HCT116 (cell line): ENCODE measurements at regions not wholly inside any gene's neighbourhood (a gene's known extent, or its start where the extent isn't known, plus 50 kb on each side); places are given as distances from the start of the nearest gene placed in this dataset.

Experiments
- ATAC-seq: fragments of 200-7000 bp; cut with Tn5 transposase; 2 replicates; pipeline ENCODE4 v1.9.1; 2020; ENCODE audit warnings: mild to moderate bottlenecking, moderate library complexity
- BruUV-seq: library from RNA; stranded (reverse); fragments of 400-500 nt; replicated peaks from 2 replicates; lab custom pipeline; 2021; lab: Mats Ljungman, UMichigan
- CTCF ChIA-PET: fragments of 300-600 bp; sonication (Branson Sonifier 250); formaldehyde crosslinking; loops from one replicate; lab custom pipeline; 2021; ENCODE audit warnings: antibody characterized with exemption; lab: Charles Lee
- POLR2A ChIA-PET: fragments of 300-600, 350-600 bp; sonication (Branson Sonifier 250); formaldehyde crosslinking; loops from one replicate; lab custom pipeline; 2021; ENCODE audit warnings: antibody characterized with exemption; lab: Charles Lee
- RAD21 ChIA-PET, 2 experiments: fragments of 300-600 bp; sonication (Branson Sonifier 250); formaldehyde crosslinking; loops; one replicate each; lab custom pipeline; 2023; ENCODE audit warnings: low total read pairs in 2 of 2; ENCODE audit not compliant: uncharacterized antibody in 2 of 2, unreplicated experiment in 2 of 2, low non-redundant PET in 1 of 2; lab: Charles Lee
- DNase-seq: peaks from one replicate; pipeline ENCODE4 v3.0.0-alpha.2; 2010; ENCODE audit warnings: low read depth, low spot score
- H2AFZ ChIP-seq: fragments of 200-600 bp; shearing (Covaris generic), sonication (generic); 2 replicates; pipeline ENCODE4 v1.6.1; 2017; ENCODE audit warnings: low read depth, mixed run types, mixed read lengths, antibody characterized with exemption, low read length; ENCODE audit not compliant: poor library complexity, severe bottlenecking
- H3K27ac ChIP-seq: 2 replicates; pipeline ENCODE4 v1.5.1; 2012; ENCODE audit warnings: low read depth, low read length
- H3K27me3 ChIP-seq: fragments of 200-600 bp; sonication (generic); 2 replicates; pipeline ENCODE4 v1.6.1; 2016; ENCODE audit warnings: mixed run types, low read length, mixed read lengths; ENCODE audit not compliant: insufficient read depth
- H3K36me3 ChIP-seq, 2 experiments: fragments of 200-500 bp in 1 of 2; fragments of 200-600 bp in 1 of 2; sonication (Bioruptor generic) in 1 of 2; sonication (generic) in 1 of 2; 2 replicates each; pipeline versions ENCODE4 v1.5.1 to v1.6.1; 2014 to 2016; ENCODE audit warnings: low read length in 2 of 2, inconsistent platforms in 1 of 2, mixed read lengths in 1 of 2, mixed run types in 1 of 2; ENCODE audit not compliant: insufficient read depth in 2 of 2, control insufficient read depth in 1 of 2
- H3K4me1 ChIP-seq, 2 experiments: fragments of 200-600 bp in 1 of 2; sonication (generic) in 1 of 2; 2 replicates each; pipeline versions ENCODE4 v1.5.1 to v1.6.1; 2012 to 2017; ENCODE audit warnings: low read length in 2 of 2, inconsistent platforms in 1 of 2, mild to moderate bottlenecking in 1 of 2, mixed read lengths in 1 of 2, mixed run types in 1 of 2, moderate library complexity in 1 of 2; ENCODE audit not compliant: insufficient read depth in 2 of 2, control insufficient read depth in 1 of 2
- H3K4me2 ChIP-seq: fragments of 200-600 bp; sonication (generic); 2 replicates; pipeline ENCODE4 v1.6.1; 2017; ENCODE audit warnings: mixed run types, low read length, mixed read lengths
- H3K4me3 ChIP-seq, 2 experiments: fragments of 200-600 bp in 1 of 2; sonication (generic) in 1 of 2; replicated peaks in 1 of 2; 2 replicates each; pipeline ENCODE4 v1.5.1; 2011 to 2016; ENCODE audit warnings: low read length in 2 of 2, control low read depth in 1 of 2, low read depth in 1 of 2, mild to moderate bottlenecking in 1 of 2, mixed read lengths in 1 of 2, mixed run types in 1 of 2
- H3K79me2 ChIP-seq: fragments of 200-600 bp; sonication (generic); 2 replicates; pipeline ENCODE4 v1.6.1; 2017; ENCODE audit warnings: mild to moderate bottlenecking, mixed run types, low read length, moderate library complexity, mixed read lengths; ENCODE audit not compliant: insufficient read depth
- H3K9ac ChIP-seq: fragments of 200-600 bp; sonication (generic); 2 replicates; pipeline ENCODE4 v1.6.1; 2016; ENCODE audit warnings: low read length, mixed read lengths
- H3K9me2 ChIP-seq: fragments of 200-600 bp; sonication (generic), shearing (Covaris generic); 2 replicates; pipeline ENCODE4 v1.6.1; 2017; ENCODE audit warnings: mixed run types, mild to moderate bottlenecking, moderate library complexity; ENCODE audit not compliant: insufficient read depth
- H3K9me3 ChIP-seq, 2 experiments: fragments of 200-500 bp in 1 of 2; fragments of 200-600 bp in 1 of 2; sonication (Bioruptor generic) in 1 of 2; sonication (generic) in 1 of 2; 2 replicates each; pipeline ENCODE4 v1.6.1; 2014 to 2017; ENCODE audit warnings: low read length in 2 of 2, mixed read lengths in 2 of 2, inconsistent platforms in 1 of 2, low read depth in 1 of 2, mild to moderate bottlenecking in 1 of 2, mixed run types in 1 of 2, moderate library complexity in 1 of 2; ENCODE audit not compliant: control insufficient read depth in 1 of 2, insufficient read depth in 1 of 2
- H4K20me1 ChIP-seq: fragments of 200-600 bp; sonication (generic), shearing (Covaris generic); 2 replicates; pipeline ENCODE4 v1.6.1; 2017; ENCODE audit warnings: mixed run types, mild to moderate bottlenecking, moderate library complexity; ENCODE audit not compliant: insufficient read depth
- CBX3 ChIP-seq: IDR thresholded peaks from 2 replicates; pipeline ENCODE4 v1.6.1; 2012; ENCODE audit warnings: low read depth
- CEBPB ChIP-seq: IDR thresholded peaks from 2 replicates; pipeline ENCODE4 v1.6.1; 2012; ENCODE audit warnings: low read depth
- EGR1 ChIP-seq: IDR thresholded peaks from 2 replicates; pipeline ENCODE4 v1.6.1; 2012; ENCODE audit warnings: low read depth
- FOSL1 ChIP-seq: IDR thresholded peaks from 2 replicates; pipeline ENCODE4 v1.6.1; 2012; ENCODE audit warnings: low read depth
- JUND ChIP-seq: IDR thresholded peaks from 2 replicates; pipeline ENCODE4 v1.6.1; 2012
- RAD21 ChIP-seq: IDR thresholded peaks from 2 replicates; pipeline ENCODE4 v1.6.1; 2012; ENCODE audit warnings: low read depth, mild to moderate bottlenecking
- SP1 ChIP-seq: IDR thresholded peaks from 2 replicates; pipeline ENCODE4 v1.6.1; 2012; ENCODE audit warnings: low read depth
- YY1 ChIP-seq: IDR thresholded peaks from 2 replicates; pipeline ENCODE4 v1.6.1; 2011; ENCODE audit warnings: low read length, low read depth, moderate library complexity, mild to moderate bottlenecking; ENCODE audit not compliant: insufficient replicate concordance; ENCODE audit errors: extremely low read depth
- ZFX ChIP-seq: fragments of 450-650 bp; IDR thresholded peaks from 2 replicates; pipeline ENCODE4 v1.6.1; 2017
- ZNF274 ChIP-seq: fragments of 200-500 bp; sonication (Bioruptor generic); IDR thresholded peaks from 2 replicates; pipeline ENCODE4 v1.6.1; 2014; ENCODE audit warnings: mild to moderate bottlenecking, low read depth, low read length, inconsistent platforms
- intact Hi-C: fragments of 100-400 bp; cut with micrococcal nuclease; formaldehyde crosslinking; loops from 2 replicates; pipeline ENCODE4 v1.10.0; 2022
- TF ChIP-seq, protein P1 (sequence below): IDR thresholded peaks from 2 replicates; pipeline ENCODE4 v1.6.1; 2011; ENCODE audit warnings: mild to moderate bottlenecking, low read length, moderate library complexity; ENCODE audit not compliant: insufficient replicate concordance; ENCODE audit errors: extremely low read depth
- TF ChIP-seq, protein P2 (sequence below): IDR thresholded peaks from 2 replicates; pipeline ENCODE4 v1.6.1; 2012
- TF ChIP-seq, protein P3 (sequence below), 3 experiments: fragments of 200-600 bp in 1 of 3; sonication (generic) in 1 of 3; IDR thresholded peaks in 2 of 3; conservative IDR thresholded peaks in 1 of 3; 2 replicates each; pipeline ENCODE4 v1.5.1; 2012 to 2017; ENCODE audit warnings: low read depth in 2 of 3, low read length in 2 of 3, antibody characterized with exemption in 1 of 3, borderline replicate concordance in 1 of 3, control low read depth in 1 of 3, mild to moderate bottlenecking in 1 of 3, mixed read lengths in 1 of 3, mixed run types in 1 of 3, moderate library complexity in 1 of 3; ENCODE audit not compliant: insufficient read depth in 1 of 3

DNA sequence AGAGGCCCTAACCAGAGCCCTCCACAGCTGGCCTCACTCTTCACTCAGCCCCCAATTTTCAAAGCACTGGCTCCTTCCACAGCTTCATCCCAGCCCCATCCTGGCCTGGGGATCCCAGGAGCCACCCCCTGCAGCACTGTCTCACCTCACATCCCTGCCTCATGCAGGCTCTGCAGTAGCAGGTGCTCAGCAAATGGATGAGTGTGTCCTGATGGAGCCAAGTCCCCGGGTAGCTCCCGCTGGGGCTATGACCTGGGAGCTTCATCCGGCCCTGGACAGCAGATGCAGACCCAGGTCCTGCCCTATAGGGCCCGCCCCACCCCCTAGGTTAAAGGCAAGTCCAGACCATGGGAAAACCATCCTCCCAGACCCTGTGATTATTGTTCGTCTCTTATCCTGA lies 143.2 kb upstream of the ZNF507 start:
- ChIA-PET RAD21 (no interaction called here), CTCF (no interaction called here), POLR2A (no interaction called here)
- ATAC-seq, result no peak
- Histone ChIP-seq H3K9me3 (no peaks in the 10 kb centered on the region), H3K9me2 (no peaks in the 10 kb centered on the region), H3K27ac (no peak overlapping the region), H3K36me3 (no peaks in the 10 kb centered on the region), H3K79me2 (no peaks in the 10 kb centered on the region), H3K4me3 (no peak overlapping the region), H2AFZ (no peak overlapping the region), H3K27me3 (no peaks in the 10 kb centered on the region), H3K4me2 (no peak overlapping the region), H3K4me1 (no peaks in the 10 kb centered on the region), H4K20me1 (no peaks in the 10 kb centered on the region), H3K9ac (no peak overlapping the region)
- DNase-seq, result no peak
- TF ChIP-seq CEBPB (no peak), SP1 (no peak), CBX3 (no peak), ZNF274 (no peak), FOSL1 (no peak), JUND (no peak), EGR1 (no peak), YY1 (no peak), ZFX (no peak), RAD21 (no peak)
- TF ChIP-seq, protein P1, sequence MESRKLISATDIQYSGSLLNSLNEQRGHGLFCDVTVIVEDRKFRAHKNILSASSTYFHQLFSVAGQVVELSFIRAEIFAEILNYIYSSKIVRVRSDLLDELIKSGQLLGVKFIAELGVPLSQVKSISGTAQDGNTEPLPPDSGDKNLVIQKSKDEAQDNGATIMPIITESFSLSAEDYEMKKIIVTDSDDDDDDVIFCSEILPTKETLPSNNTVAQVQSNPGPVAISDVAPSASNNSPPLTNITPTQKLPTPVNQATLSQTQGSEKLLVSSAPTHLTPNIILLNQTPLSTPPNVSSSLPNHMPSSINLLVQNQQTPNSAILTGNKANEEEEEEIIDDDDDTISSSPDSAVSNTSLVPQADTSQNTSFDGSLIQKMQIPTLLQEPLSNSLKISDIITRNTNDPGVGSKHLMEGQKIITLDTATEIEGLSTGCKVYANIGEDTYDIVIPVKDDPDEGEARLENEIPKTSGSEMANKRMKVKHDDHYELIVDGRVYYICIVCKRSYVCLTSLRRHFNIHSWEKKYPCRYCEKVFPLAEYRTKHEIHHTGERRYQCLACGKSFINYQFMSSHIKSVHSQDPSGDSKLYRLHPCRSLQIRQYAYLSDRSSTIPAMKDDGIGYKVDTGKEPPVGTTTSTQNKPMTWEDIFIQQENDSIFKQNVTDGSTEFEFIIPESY, result no peak
- TF ChIP-seq, protein P2, sequence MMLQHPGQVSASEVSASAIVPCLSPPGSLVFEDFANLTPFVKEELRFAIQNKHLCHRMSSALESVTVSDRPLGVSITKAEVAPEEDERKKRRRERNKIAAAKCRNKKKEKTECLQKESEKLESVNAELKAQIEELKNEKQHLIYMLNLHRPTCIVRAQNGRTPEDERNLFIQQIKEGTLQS, result no peak
- TF ChIP-seq, protein P3, sequence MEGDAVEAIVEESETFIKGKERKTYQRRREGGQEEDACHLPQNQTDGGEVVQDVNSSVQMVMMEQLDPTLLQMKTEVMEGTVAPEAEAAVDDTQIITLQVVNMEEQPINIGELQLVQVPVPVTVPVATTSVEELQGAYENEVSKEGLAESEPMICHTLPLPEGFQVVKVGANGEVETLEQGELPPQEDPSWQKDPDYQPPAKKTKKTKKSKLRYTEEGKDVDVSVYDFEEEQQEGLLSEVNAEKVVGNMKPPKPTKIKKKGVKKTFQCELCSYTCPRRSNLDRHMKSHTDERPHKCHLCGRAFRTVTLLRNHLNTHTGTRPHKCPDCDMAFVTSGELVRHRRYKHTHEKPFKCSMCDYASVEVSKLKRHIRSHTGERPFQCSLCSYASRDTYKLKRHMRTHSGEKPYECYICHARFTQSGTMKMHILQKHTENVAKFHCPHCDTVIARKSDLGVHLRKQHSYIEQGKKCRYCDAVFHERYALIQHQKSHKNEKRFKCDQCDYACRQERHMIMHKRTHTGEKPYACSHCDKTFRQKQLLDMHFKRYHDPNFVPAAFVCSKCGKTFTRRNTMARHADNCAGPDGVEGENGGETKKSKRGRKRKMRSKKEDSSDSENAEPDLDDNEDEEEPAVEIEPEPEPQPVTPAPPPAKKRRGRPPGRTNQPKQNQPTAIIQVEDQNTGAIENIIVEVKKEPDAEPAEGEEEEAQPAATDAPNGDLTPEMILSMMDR (IDR thresholded peaks at IDR 0.05 in 2 of 3, conservative IDR thresholded peaks at IDR 0.05 in 1 of 3; ENCODE audit: borderline replicate concordance in 1 of 3, insufficient read depth in 1 of 3, low read depth in 2 of 3, low read length in 2 of 3), result no peak
- BruUV-seq, result no TSS peak
- intact Hi-C loops, result no loop called here
